Colonic mucosa (tissue), 4 donors: ENCODE measurements at regions not wholly inside any gene's neighbourhood (a gene's known extent, or its start where the extent isn't known, plus 50 kb on each side); places are given as distances from the start of the nearest gene placed in this dataset.

Experiments used
- DNase-seq: peaks from one replicate; pipeline ENCODE4 v3.0.0-alpha.2; 2020
- H3K27ac ChIP-seq: fragments of 200-600 bp; one replicate; pipeline ENCODE4 v1.8.0; 2021
- H3K27me3 ChIP-seq: fragments of 200-600 bp; one replicate; pipeline ENCODE4 v1.8.0; 2021
- H3K36me3 ChIP-seq: fragments of 200-600 bp; one replicate; pipeline ENCODE4 v1.8.0; 2021
- H3K4me1 ChIP-seq: fragments of 200-600 bp; one replicate; pipeline ENCODE4 v1.8.0; 2021; ENCODE audit warnings: mild to moderate bottlenecking
- H3K4me3 ChIP-seq: fragments of 200-600 bp; one replicate; pipeline ENCODE4 v1.8.0; 2021
- H3K9ac ChIP-seq, 2 donors: one replicate each; pipeline ENCODE4 v1.7.0; 2013; ENCODE audit warnings: control low read depth in 2 of 2, low read depth in 2 of 2, low read length in 2 of 2
- H3K9me3 ChIP-seq: fragments of 200-600 bp; one replicate; pipeline ENCODE4 v1.8.0; 2021
- CTCF ChIP-seq: fragments of 200-600 bp; IDR thresholded peaks from one replicate; pipeline ENCODE4 v1.8.0; 2022; ENCODE audit warnings: antibody characterized with exemption, mild to moderate bottlenecking
- intact Hi-C: fragments of 100-400 bp; cut with DNase I; formaldehyde crosslinking; loops from one replicate; pipeline ENCODE4 v1.14.1; 2022
- donor health status: healthy.
- donor health status: DM: no; HTN: no; CAD: no.
- donor health status: DM: no; HTN: no; CAD: no.

- Histone ChIP-seq H3K36me3 (no peaks in the 10 kb centered on the region), H3K27me3 (no peaks in the 10 kb centered on the region), H3K4me3 (no peak overlapping the region), H3K9ac (no peak overlapping the region), H3K4me1 (no peaks in the 10 kb centered on the region), H3K27ac (no peak overlapping the region), H3K9me3 (no peaks in the 10 kb centered on the region)
- intact Hi-C loops = no loop called here
- no peak for TF ChIP-seq CTCF
- no peak for DNase-seq
Observed at GRCh38 chr1:213884402-213884801, 103.4 kb upstream of the PROX1 start.

GRCh38 chr1:213884942-213885341 lies 102.8 kb upstream of the PROX1 start:
- no peaks in the 10 kb centered on the region for H3K36me3 ChIP-seq
- no peaks in the 10 kb centered on the region for H3K27me3 ChIP-seq
- no peak for TF ChIP-seq CTCF
- H3K4me3 ChIP-seq = no peak overlapping the region
- no peaks in the 10 kb centered on the region for H3K9me3 ChIP-seq
- no peaks in the 10 kb centered on the region for H3K4me1 ChIP-seq
- H3K9ac ChIP-seq = no peak overlapping the region
- no peak overlapping the region for H3K27ac ChIP-seq
- intact Hi-C loops = no loop called here
- no peak for DNase-seq

- TF ChIP-seq CTCF = no peak
- Histone ChIP-seq H3K9me3 (no peaks in the 10 kb centered on the region), H3K27me3 (no peaks in the 10 kb centered on the region), H3K9ac (no peak overlapping the region), H3K36me3 (no peaks in the 10 kb centered on the region), H3K27ac (no peak overlapping the region), H3K4me1 (no peaks in the 10 kb centered on the region), H3K4me3 (no peak overlapping the region)
- intact Hi-C loops = no loop called here
- no peak for DNase-seq
Observed at GRCh38 chr1:213887842-213888241, 99.9 kb upstream of the PROX1 start.

GRCh38 chr1:213891989-213892902 lies 95.5 kb upstream of the PROX1 start:
- H3K27ac ChIP-seq = no peak overlapping the region
- H3K4me3 ChIP-seq = no peak overlapping the region
- intact Hi-C loops = no loop called here
- no peaks in the 10 kb centered on the region for H3K27me3 ChIP-seq
- no peak for DNase-seq
- H3K4me1 ChIP-seq = no peaks in the 10 kb centered on the region
- no peak for TF ChIP-seq CTCF
- H3K9ac ChIP-seq = no peak overlapping the region
- H3K36me3 ChIP-seq = no peaks in the 10 kb centered on the region
- no peaks in the 10 kb centered on the region for H3K9me3 ChIP-seq

- no peak for TF ChIP-seq CTCF
- intact Hi-C loops = no loop called here
Observed at GRCh38 chr1:213898684-213899083, 89.1 kb upstream of the PROX1 start.

More at GRCh38 chr1:213898684-213899083, 89.1 kb upstream of the PROX1 start:
- Histone ChIP-seq H3K4me3 (no peak overlapping the region), H3K9ac (no peak overlapping the region), H3K27me3 (no peaks in the 10 kb centered on the region), H3K4me1 (no peaks in the 10 kb centered on the region), H3K36me3 (no peaks in the 10 kb centered on the region), H3K9me3 (no peaks in the 10 kb centered on the region), H3K27ac (no peak overlapping the region)
- DNase-seq = no peak
